ENCODE measurements at regions not wholly inside any gene's neighbourhood (a gene's known extent, or its start where the extent isn't known, plus 50 kb on each side); places are given as distances from the start of the nearest gene placed in this dataset.

GRCh38 chr6:79862126-79862525 is 85.2 kb downstream of the ELOVL4 start:
- no peaks in the 10 kb centered on the region for H3K4me1 ChIP-seq (ENCODE audit: control insufficient read depth in 4 of 4, insufficient read depth in 4 of 4, low read length in 3 of 4)
- H3K36me3 ChIP-seq (ENCODE audit: control insufficient read depth in 4 of 4, insufficient read depth in 3 of 4, low read depth in 1 of 4, low read length in 3 of 4), result no peaks in the 10 kb centered on the region
- H3K27me3 ChIP-seq (ENCODE audit: control insufficient read depth in 4 of 4, insufficient read depth in 4 of 4, low read length in 3 of 4), result no peaks in the 10 kb centered on the region
- no peak overlapping the region for H3K4me3 ChIP-seq (ENCODE audit: low read depth in 1 of 3, low read length in 3 of 3)
- TF ChIP-seq, protein P1, sequence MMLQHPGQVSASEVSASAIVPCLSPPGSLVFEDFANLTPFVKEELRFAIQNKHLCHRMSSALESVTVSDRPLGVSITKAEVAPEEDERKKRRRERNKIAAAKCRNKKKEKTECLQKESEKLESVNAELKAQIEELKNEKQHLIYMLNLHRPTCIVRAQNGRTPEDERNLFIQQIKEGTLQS (IDR thresholded peaks at IDR 0.05), result no peak
- TF ChIP-seq JUND (IDR thresholded peaks at IDR 0.05), result no peak
- TF ChIP-seq, protein P2, sequence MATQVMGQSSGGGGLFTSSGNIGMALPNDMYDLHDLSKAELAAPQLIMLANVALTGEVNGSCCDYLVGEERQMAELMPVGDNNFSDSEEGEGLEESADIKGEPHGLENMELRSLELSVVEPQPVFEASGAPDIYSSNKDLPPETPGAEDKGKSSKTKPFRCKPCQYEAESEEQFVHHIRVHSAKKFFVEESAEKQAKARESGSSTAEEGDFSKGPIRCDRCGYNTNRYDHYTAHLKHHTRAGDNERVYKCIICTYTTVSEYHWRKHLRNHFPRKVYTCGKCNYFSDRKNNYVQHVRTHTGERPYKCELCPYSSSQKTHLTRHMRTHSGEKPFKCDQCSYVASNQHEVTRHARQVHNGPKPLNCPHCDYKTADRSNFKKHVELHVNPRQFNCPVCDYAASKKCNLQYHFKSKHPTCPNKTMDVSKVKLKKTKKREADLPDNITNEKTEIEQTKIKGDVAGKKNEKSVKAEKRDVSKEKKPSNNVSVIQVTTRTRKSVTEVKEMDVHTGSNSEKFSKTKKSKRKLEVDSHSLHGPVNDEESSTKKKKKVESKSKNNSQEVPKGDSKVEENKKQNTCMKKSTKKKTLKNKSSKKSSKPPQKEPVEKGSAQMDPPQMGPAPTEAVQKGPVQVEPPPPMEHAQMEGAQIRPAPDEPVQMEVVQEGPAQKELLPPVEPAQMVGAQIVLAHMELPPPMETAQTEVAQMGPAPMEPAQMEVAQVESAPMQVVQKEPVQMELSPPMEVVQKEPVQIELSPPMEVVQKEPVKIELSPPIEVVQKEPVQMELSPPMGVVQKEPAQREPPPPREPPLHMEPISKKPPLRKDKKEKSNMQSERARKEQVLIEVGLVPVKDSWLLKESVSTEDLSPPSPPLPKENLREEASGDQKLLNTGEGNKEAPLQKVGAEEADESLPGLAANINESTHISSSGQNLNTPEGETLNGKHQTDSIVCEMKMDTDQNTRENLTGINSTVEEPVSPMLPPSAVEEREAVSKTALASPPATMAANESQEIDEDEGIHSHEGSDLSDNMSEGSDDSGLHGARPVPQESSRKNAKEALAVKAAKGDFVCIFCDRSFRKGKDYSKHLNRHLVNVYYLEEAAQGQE (IDR thresholded peaks at IDR 0.05), result no peak
- TF ChIP-seq FOXA2 (IDR thresholded peaks at IDR 0.05), result no peak
- TF ChIP-seq HNF4A (conservative IDR thresholded peaks at IDR 0.05), result no peak
- no peak for TF ChIP-seq RXRA (IDR thresholded peaks at IDR 0.05)
- TF ChIP-seq EGR1 (IDR thresholded peaks at IDR 0.05; ENCODE audit: low read depth in 2 of 2), result no peak
- no peak for TF ChIP-seq YY1 (IDR thresholded peaks at IDR 0.05)
- TF ChIP-seq, protein P3, sequence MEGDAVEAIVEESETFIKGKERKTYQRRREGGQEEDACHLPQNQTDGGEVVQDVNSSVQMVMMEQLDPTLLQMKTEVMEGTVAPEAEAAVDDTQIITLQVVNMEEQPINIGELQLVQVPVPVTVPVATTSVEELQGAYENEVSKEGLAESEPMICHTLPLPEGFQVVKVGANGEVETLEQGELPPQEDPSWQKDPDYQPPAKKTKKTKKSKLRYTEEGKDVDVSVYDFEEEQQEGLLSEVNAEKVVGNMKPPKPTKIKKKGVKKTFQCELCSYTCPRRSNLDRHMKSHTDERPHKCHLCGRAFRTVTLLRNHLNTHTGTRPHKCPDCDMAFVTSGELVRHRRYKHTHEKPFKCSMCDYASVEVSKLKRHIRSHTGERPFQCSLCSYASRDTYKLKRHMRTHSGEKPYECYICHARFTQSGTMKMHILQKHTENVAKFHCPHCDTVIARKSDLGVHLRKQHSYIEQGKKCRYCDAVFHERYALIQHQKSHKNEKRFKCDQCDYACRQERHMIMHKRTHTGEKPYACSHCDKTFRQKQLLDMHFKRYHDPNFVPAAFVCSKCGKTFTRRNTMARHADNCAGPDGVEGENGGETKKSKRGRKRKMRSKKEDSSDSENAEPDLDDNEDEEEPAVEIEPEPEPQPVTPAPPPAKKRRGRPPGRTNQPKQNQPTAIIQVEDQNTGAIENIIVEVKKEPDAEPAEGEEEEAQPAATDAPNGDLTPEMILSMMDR (IDR thresholded peaks at IDR 0.05; ENCODE audit: low read depth, low read length, missing input control), result no peak
- no peak for TF ChIP-seq HNF4G (IDR thresholded peaks at IDR 0.05)
- TF ChIP-seq, protein P4, sequence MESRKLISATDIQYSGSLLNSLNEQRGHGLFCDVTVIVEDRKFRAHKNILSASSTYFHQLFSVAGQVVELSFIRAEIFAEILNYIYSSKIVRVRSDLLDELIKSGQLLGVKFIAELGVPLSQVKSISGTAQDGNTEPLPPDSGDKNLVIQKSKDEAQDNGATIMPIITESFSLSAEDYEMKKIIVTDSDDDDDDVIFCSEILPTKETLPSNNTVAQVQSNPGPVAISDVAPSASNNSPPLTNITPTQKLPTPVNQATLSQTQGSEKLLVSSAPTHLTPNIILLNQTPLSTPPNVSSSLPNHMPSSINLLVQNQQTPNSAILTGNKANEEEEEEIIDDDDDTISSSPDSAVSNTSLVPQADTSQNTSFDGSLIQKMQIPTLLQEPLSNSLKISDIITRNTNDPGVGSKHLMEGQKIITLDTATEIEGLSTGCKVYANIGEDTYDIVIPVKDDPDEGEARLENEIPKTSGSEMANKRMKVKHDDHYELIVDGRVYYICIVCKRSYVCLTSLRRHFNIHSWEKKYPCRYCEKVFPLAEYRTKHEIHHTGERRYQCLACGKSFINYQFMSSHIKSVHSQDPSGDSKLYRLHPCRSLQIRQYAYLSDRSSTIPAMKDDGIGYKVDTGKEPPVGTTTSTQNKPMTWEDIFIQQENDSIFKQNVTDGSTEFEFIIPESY (IDR thresholded peaks at IDR 0.05), result no peak
- no peak for TF ChIP-seq FOXA1 (IDR thresholded peaks at IDR 0.05)
- TF ChIP-seq SP1 (IDR thresholded peaks at IDR 0.05), result no peak
- TF ChIP-seq NR2F2 (IDR thresholded peaks at IDR 0.05), result no peak
- TF ChIP-seq MAX (IDR thresholded peaks at IDR 0.05), result no peak
- no peak for TF ChIP-seq GABPA (IDR thresholded peaks at IDR 0.05 in 1 of 2, conservative IDR thresholded peaks at IDR 0.05 in 1 of 2)
- no peak for TF ChIP-seq RAD21 (IDR thresholded peaks at IDR 0.05)
- WGBS, result 88% methylated on average over 3 of the region's 3 CpGs
- no peak overlapping the region for H3K9ac ChIP-seq (ENCODE audit: low read depth in 1 of 2, low read length in 2 of 2)
- no peaks in the 10 kb centered on the region for H3K9me3 ChIP-seq (ENCODE audit: control insufficient read depth in 4 of 4, low read length in 3 of 4)
- H3K27ac ChIP-seq (ENCODE audit: low read depth in 1 of 2, low read length in 2 of 2), result no peak overlapping the region
- DNase-seq (ENCODE audit: low spot score), result no peak

DNA sequence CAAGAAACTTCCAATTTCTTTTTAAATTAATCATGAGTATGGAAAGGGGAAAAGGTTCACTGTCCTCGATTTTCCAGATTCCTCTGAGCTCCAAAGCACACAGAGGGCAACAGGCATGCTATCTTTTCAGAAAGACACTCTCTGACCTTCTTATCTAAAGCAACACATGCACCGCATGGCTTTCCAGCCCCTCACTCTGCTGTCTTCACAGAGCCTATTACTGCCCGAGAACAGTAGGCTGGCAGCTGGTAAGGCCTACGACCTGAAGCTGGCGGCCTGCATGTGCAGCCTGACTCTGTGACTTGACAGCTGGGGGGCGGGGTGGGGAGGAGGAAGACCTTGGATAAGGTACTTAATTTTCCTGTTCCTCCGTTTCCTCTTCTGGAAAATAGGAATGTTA is 86.3 kb downstream of the ELOVL4 start:
- DNase-seq (ENCODE audit: low spot score), result no peak
- WGBS, result 76% methylated on average over 7 of the region's 7 CpGs
- no peaks in the 10 kb centered on the region for H3K27me3 ChIP-seq (ENCODE audit: control insufficient read depth in 4 of 4, insufficient read depth in 4 of 4, low read length in 3 of 4)
- H3K36me3 ChIP-seq (ENCODE audit: control insufficient read depth in 4 of 4, insufficient read depth in 3 of 4, low read depth in 1 of 4, low read length in 3 of 4), result no peaks in the 10 kb centered on the region
- H3K9me3 ChIP-seq (ENCODE audit: control insufficient read depth in 4 of 4, low read length in 3 of 4), result no peaks in the 10 kb centered on the region
- H3K4me3 ChIP-seq (ENCODE audit: low read depth in 1 of 3, low read length in 3 of 3), result no peak overlapping the region
- H3K27ac ChIP-seq (ENCODE audit: low read depth in 1 of 2, low read length in 2 of 2), result no peak overlapping the region
- H3K9ac ChIP-seq (ENCODE audit: low read depth in 1 of 2, low read length in 2 of 2), result no peak overlapping the region
- no peaks in the 10 kb centered on the region for H3K4me1 ChIP-seq (ENCODE audit: control insufficient read depth in 4 of 4, insufficient read depth in 4 of 4, low read length in 3 of 4)
- TF ChIP-seq RXRA (IDR thresholded peaks at IDR 0.05) (no peak), HNF4G (IDR thresholded peaks at IDR 0.05) (no peak), EGR1 (IDR thresholded peaks at IDR 0.05; ENCODE audit: low read depth in 2 of 2) (no peak), HNF4A (conservative IDR thresholded peaks at IDR 0.05) (no peak), YY1 (IDR thresholded peaks at IDR 0.05) (no peak), MAX (IDR thresholded peaks at IDR 0.05) (no peak), FOXA1 (IDR thresholded peaks at IDR 0.05) (no peak), FOXA2 (IDR thresholded peaks at IDR 0.05) (no peak), NR2F2 (IDR thresholded peaks at IDR 0.05) (no peak), RAD21 (IDR thresholded peaks at IDR 0.05) (no peak)
- TF ChIP-seq, protein P3 (IDR thresholded peaks at IDR 0.05; ENCODE audit: low read depth, low read length, missing input control), result no peak
- TF ChIP-seq, protein P4 (IDR thresholded peaks at IDR 0.05), result no peak
- TF ChIP-seq, protein P1 (IDR thresholded peaks at IDR 0.05), result no peak
